Esophagus squamous epithelium (tissue), 5 donors: ENCODE measurements at regions not wholly inside any gene's neighbourhood (a gene's known extent, or its start where the extent isn't known, plus 50 kb on each side); places are given as distances from the start of the nearest gene placed in this dataset.

ENCODE experiments used
- DNase-seq: peaks from one replicate; lab custom pipeline; 2025; lab: John Stamatoyannopoulos, UW
- H3K27ac ChIP-seq, 4 donors: fragments of 200-600 bp; sonication (generic); one replicate each; pipeline ENCODE4 v1.5.1; 2016 to 2019; ENCODE audit warnings: mild to moderate bottlenecking in 1 of 4
- H3K27me3 ChIP-seq, 4 donors: fragments of 200-600 bp; sonication (generic); 1 replicate in 3 of 4; 2 replicates in 1 of 4; pipeline versions ENCODE4 v1.5.1 to v1.6.0; 2017 to 2021; ENCODE audit warnings: antibody characterized with exemption in 1 of 4
- H3K36me3 ChIP-seq, 3 donors: fragments of 200-600 bp; sonication (generic); one replicate each; pipeline ENCODE4 v1.5.1; 2016 to 2019
- H3K4me1 ChIP-seq, 3 donors: fragments of 200-600 bp; sonication (generic); one replicate each; pipeline ENCODE4 v1.5.1; 2017 to 2019
- H3K4me3 ChIP-seq, 4 donors: fragments of 200-600 bp; sonication (generic); 1 replicate in 3 of 4; 2 replicates in 1 of 4; pipeline ENCODE4 v1.5.1; 2016 to 2019; ENCODE audit warnings: mild to moderate bottlenecking in 2 of 4, moderate library complexity in 1 of 4
- H3K9me3 ChIP-seq, 3 donors: fragments of 200-600 bp; sonication (generic); one replicate each; pipeline ENCODE4 v1.5.1; 2016 to 2019
- CTCF ChIP-seq, 6 experiments: fragments of 450-650 bp in 4 of 6; fragments of 200-600 bp in 2 of 6; sonication (generic) in 2 of 6; IDR thresholded peaks; one replicate each; pipeline ENCODE4 v1.5.1; 2016 to 2019; ENCODE audit warnings: antibody characterized with exemption in 6 of 6, mild to moderate bottlenecking in 4 of 6, moderate library complexity in 4 of 6
- POLR2A ChIP-seq, 4 donors: fragments of 450-650 bp; IDR thresholded peaks; one replicate each; pipeline ENCODE4 v1.6.1; 2017; ENCODE audit warnings: antibody characterized with exemption in 4 of 4, mild to moderate bottlenecking in 4 of 4, moderate library complexity in 3 of 4
- WGBS, 2 donors: methylation state at CpG; one replicate each; pipeline ENCODE4 v1.1.5; 2018; 5-methylcytosine and 5-hydroxymethylcytosine counted together
- intact Hi-C: fragments of 100-400 bp; cut with DNase I; formaldehyde crosslinking; loops from one replicate; pipeline ENCODE4 v1.15.0; 2022
- donor health status: DM: yes; HTN: yes; CAD: no.

- no peaks in the 10 kb centered on the region for H3K36me3 ChIP-seq
- no peak for DNase-seq
- H3K27ac ChIP-seq: no peak overlapping the region
- WGBS, 2 donors: 92 to 96% methylated on average over 7 of the region's 7 CpGs
- no peaks in the 10 kb centered on the region for H3K27me3 ChIP-seq
- H3K9me3 ChIP-seq: no peaks in the 10 kb centered on the region
- H3K4me1 ChIP-seq: no peaks in the 10 kb centered on the region
- intact Hi-C loops: no loop called here
- TF ChIP-seq POLR2A (IDR thresholded peaks at IDR 0.05) (no peak), CTCF (IDR thresholded peaks at IDR 0.05) (no peak)
- H3K4me3 ChIP-seq: no peak overlapping the region
Measured at GRCh38 chr20:7432612-7433011, 507.6 kb downstream of the HAO1 start.

GRCh38 chr20:7437311-7437710 is 502.9 kb downstream of the HAO1 start:
- intact Hi-C loops: no loop called here
- no peaks in the 10 kb centered on the region for H3K9me3 ChIP-seq
- H3K4me3 ChIP-seq: no peak overlapping the region
- no peak for DNase-seq
- WGBS, 2 donors: 32 to 51% methylated on average over 3 of the region's 3 CpGs
- H3K4me1 ChIP-seq: no peaks in the 10 kb centered on the region
- H3K27me3 ChIP-seq: no peaks in the 10 kb centered on the region
- H3K27ac ChIP-seq: no peak overlapping the region
- TF ChIP-seq POLR2A (IDR thresholded peaks at IDR 0.05): no peak
- TF ChIP-seq CTCF (IDR thresholded peaks at IDR 0.05): no peak
- no peaks in the 10 kb centered on the region for H3K36me3 ChIP-seq

- H3K36me3 ChIP-seq: no peaks in the 10 kb centered on the region
- intact Hi-C loops: no loop called here
- TF ChIP-seq POLR2A (IDR thresholded peaks at IDR 0.05): no peak
- no peak for TF ChIP-seq CTCF (IDR thresholded peaks at IDR 0.05)
- no peak for DNase-seq
- no peak overlapping the region for H3K27ac ChIP-seq
- WGBS, 2 donors: 57 to 64% methylated on average over 1 of the region's 1 CpG
- H3K9me3 ChIP-seq: no peaks in the 10 kb centered on the region
- no peaks in the 10 kb centered on the region for H3K27me3 ChIP-seq
- H3K4me1 ChIP-seq: peaks cover 0 to 6% (median 0%) of the 10 kb centered on the region in 3 donors
- no peak overlapping the region for H3K4me3 ChIP-seq
Measured at GRCh38 chr20:7449269-7449668, 491.0 kb downstream of the HAO1 start.

- Histone ChIP-seq H3K27ac (no peak overlapping the region), H3K36me3 (no peaks in the 10 kb centered on the region), H3K4me3 (no peak overlapping the region), H3K9me3 (no peaks in the 10 kb centered on the region), H3K4me1 (peaks cover 0 to 6% (median 0%) of the 10 kb centered on the region in 3 donors), H3K27me3 (no peaks in the 10 kb centered on the region)
- TF ChIP-seq CTCF (IDR thresholded peaks at IDR 0.05): no peak
- TF ChIP-seq POLR2A (IDR thresholded peaks at IDR 0.05): no peak
- DNase-seq: no peak
- intact Hi-C loops: no loop called here
- WGBS, 2 donors: 78 to 94% methylated on average over 2 of the region's 2 CpGs
Measured at GRCh38 chr20:7452890-7453289, 487.4 kb downstream of the HAO1 start.

- no peak for DNase-seq
- H3K27me3 ChIP-seq: no peaks in the 10 kb centered on the region
- H3K4me1 ChIP-seq: peaks cover 0 to 5% (median 0%) of the 10 kb centered on the region in 3 donors
- no peak for TF ChIP-seq CTCF (IDR thresholded peaks at IDR 0.05)
- no peak for TF ChIP-seq POLR2A (IDR thresholded peaks at IDR 0.05)
- no peaks in the 10 kb centered on the region for H3K36me3 ChIP-seq
- no peak overlapping the region for H3K27ac ChIP-seq
- H3K9me3 ChIP-seq: no peaks in the 10 kb centered on the region
- no peak overlapping the region for H3K4me3 ChIP-seq
- WGBS, 2 donors: 67 to 90% methylated on average over 2 of the region's 2 CpGs
- intact Hi-C loops: no loop called here
Measured at GRCh38 chr20:7454047-7454446, 486.2 kb downstream of the HAO1 start.
